HG03175 (cell line): ENCODE measurements at regions not wholly inside any gene's neighbourhood (a gene's known extent, or its start where the extent isn't known, plus 50 kb on each side); places are given as distances from the start of the nearest gene placed in this dataset.

ENCODE experiments used
- ATAC-seq: cut with Tn5 transposase; IDR thresholded peaks from one replicate; pipeline ENCODE4 v1.9.1; 2021; ENCODE audit warnings: mild to moderate bottlenecking, moderate library complexity; ENCODE audit not compliant: unreplicated experiment

GRCh38 chr15:95346721-95347475 lies 983.6 kb upstream of the NR2F2 start:
- ATAC-seq = no peak

GRCh38 chr15:95347837-95348236 lies 982.7 kb upstream of the NR2F2 start:
- no peak for ATAC-seq

- no peak for ATAC-seq
Measured at GRCh38 chr15:95350908-95351307, 979.6 kb upstream of the NR2F2 start.

GRCh38 chr15:95352631-95353187 lies 977.8 kb upstream of the NR2F2 start:
- ATAC-seq = no peak

GRCh38 chr15:95353512-95353911 lies 977.0 kb upstream of the NR2F2 start:
- no peak for ATAC-seq

- no peak for ATAC-seq
Measured at GRCh38 chr15:95359966-95360365, 970.5 kb upstream of the NR2F2 start.

GRCh38 chr15:95362306-95362705 lies 968.2 kb upstream of the NR2F2 start:
- ATAC-seq = no peak

- no peak for ATAC-seq
Measured at GRCh38 chr15:95363646-95364045, 966.9 kb upstream of the NR2F2 start.

- ATAC-seq = no peak
Measured at GRCh38 chr15:95365511-95366107, 964.9 kb upstream of the NR2F2 start.

GRCh38 chr15:95368191-95368590 lies 962.3 kb upstream of the NR2F2 start:
- no peak for ATAC-seq

- no peak for ATAC-seq
Measured at GRCh38 chr15:95368755-95369601, 961.5 kb upstream of the NR2F2 start.

GRCh38 chr15:95370291-95370690 lies 960.2 kb upstream of the NR2F2 start:
- no peak for ATAC-seq

GRCh38 chr15:95371664-95372063 lies 958.8 kb upstream of the NR2F2 start:
- no peak for ATAC-seq

- no peak for ATAC-seq
Measured at GRCh38 chr15:95375281-95375680, 955.2 kb upstream of the NR2F2 start.

- no peak for ATAC-seq
Measured at GRCh38 chr15:95377258-95377852, 953.1 kb upstream of the NR2F2 start.

GRCh38 chr15:95394186-95395067 lies 936.1 kb upstream of the NR2F2 start:
- no peak for ATAC-seq

- ATAC-seq = no peak
Measured at GRCh38 chr15:95400428-95400827, 930.1 kb upstream of the NR2F2 start.

GRCh38 chr15:95401587-95401986 lies 928.9 kb upstream of the NR2F2 start:
- ATAC-seq = no peak

- ATAC-seq = no peak
Measured at GRCh38 chr15:95405447-95405846, 925.1 kb upstream of the NR2F2 start.

- ATAC-seq = no peak
Measured at GRCh38 chr15:95407534-95407933, 923.0 kb upstream of the NR2F2 start.
